HG02970 (cell line): ENCODE measurements at regions not wholly inside any gene's neighbourhood (a gene's known extent, or its start where the extent isn't known, plus 50 kb on each side); places are given as distances from the start of the nearest gene placed in this dataset.

Experiments used
- ATAC-seq: cut with Tn5 transposase; IDR thresholded peaks from one replicate; pipeline ENCODE4 v1.9.1; 2021; ENCODE audit warnings: mild to moderate bottlenecking, moderate library complexity, moderate number of reproducible peaks; ENCODE audit not compliant: unreplicated experiment, low FRiP score

DNA sequence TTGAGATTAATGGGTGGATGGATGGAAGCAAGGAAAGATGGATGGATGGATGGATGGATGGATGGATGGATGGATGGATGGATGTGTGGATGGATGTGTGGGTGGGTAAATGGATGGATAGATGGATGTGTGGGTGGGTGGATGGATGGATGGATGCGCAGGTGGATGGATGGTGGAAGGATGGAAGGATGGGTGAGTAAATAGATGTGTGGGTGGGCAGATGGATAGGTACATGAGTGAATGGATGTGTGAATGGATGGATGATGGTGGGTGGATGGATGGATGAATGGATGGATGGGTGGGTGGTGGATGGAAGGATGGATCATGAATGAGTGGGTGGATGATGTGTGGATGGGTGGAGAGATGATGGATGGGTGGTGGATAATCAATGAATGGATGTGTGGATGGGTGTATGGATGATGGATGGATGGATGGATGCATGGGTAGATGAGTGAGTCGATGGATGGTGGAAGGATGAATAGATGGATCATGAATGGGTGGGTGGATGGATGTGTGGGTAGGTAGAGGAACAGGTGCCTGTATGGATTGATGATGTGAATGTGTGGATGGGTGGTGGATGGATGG lies 375.2 kb downstream of the BRD1 start:
- no peak for ATAC-seq

DNA sequence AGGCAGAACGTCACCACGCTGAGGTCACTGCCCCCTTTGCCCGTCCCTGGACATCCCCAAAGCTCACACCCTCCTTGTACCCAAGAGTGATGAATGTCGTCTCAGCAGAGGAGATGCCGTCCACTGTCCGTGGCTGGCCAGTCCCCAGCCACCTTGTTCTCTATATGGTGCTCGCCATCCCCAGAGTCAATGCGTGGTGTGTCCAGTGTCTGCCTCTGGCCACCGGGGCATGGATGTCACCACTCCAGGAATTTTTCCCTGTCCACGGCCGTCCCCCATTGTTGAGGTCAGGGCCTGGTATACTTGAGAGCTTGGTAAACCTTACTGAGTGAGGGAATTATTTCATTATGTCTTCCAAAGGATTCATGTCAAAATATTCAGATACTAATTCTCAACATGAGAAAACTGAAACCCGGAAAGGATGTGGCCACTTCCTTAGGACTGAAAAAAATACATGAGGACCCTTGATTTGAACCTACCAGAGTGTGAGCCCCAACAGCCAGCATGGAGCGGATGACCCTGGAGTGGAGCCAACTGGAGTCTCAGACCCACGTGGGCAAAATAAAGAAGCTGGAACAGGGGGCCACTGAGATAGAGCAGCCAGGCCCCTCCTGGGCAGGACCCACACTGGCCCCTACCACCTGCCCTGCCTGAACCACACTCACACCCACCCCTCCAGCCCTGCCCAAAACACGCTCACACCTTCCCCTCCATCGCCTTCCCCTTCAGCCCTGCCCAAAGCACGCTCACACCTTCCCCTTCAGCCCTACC lies 376.4 kb downstream of the BRD1 start:
- no peak for ATAC-seq

DNA sequence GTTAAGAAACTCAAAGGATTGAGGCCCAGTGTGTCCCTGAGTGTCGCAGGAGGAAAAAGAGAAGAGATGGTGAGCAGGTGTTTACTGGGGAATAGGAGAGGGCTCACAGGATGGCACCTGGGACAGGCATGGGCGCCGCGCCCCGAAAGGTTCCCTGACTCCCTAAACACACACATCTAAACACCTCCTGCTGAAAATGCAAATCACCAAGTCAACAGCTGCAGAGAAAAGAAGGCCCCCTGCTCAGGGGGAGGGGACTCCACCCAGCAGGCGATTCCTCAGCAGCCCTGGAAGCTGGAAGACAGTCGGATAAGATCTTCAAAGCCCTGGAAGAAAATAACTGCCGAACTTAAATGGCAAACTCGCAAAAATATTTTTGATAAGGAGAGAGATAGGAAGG lies 377.2 kb downstream of the BRD1 start:
- ATAC-seq = no peak

DNA sequence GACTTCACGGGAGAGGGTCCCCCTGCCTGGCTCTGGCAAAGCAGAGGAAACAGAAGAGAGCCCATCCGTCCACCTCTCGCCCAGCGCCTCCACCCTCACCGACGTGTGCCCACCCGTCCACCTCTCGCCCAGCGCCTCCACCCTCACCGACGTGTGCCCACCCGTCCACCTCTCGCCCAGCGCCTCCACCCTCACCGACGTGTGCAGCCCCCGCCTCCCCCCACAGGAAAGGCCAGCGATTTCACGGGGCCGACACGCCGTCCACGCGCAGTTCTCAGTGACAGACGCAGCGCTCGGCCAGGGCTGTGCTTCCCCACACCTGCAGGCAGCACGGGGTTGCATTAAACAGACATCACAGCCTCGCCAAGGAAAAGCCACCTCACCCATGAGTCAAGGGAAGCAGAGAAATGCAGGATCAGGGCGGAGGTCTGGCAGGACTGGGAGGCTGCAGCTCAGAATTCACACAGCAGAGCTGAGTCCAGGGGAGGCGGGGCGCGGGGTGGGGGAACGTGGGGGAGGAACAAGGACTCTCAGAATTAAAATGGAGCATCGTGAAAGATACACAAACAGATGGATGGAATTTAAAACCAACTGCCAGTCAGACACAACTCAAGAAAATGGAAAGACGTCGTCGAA lies 377.7 kb downstream of the BRD1 start:
- ATAC-seq = no peak

DNA sequence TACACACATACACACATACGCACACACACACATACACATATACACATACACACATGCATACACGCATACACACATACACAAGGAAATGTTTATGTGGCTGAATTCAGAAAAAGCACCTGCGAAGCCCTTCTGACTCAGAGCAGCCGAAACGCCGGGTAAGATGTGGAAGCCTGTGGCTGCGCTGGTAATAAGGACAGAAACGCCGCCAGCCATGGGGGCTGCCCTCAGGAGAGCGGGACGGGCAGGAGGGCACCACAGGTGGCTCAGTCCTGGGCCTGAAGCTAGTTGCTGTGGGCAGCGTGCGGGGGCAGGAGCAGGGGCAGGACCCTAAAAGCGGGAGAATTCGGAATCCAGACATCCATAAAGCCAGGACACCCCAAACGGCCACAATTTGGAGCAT lies 378.3 kb downstream of the BRD1 start:
- ATAC-seq = no peak

DNA sequence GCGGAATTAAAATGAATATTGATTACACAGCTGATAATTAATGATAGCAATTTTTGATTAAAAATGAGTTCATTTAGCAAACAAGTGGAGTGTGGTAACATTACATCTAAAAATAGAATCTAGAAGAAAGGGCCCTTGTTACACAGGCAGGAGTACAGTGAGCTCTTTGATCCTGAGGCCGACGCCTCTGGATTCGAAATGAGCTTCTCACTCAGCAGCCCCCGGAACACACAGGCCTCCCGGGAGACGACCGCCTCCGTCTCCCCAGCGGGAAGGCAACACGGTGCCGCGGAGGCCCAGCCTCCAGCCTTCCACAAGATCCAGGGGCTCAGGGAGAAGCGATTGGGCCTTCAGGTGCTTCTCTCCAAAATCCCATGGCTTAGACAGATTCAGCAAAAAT lies 379.1 kb downstream of the BRD1 start:
- ATAC-seq = no peak

DNA sequence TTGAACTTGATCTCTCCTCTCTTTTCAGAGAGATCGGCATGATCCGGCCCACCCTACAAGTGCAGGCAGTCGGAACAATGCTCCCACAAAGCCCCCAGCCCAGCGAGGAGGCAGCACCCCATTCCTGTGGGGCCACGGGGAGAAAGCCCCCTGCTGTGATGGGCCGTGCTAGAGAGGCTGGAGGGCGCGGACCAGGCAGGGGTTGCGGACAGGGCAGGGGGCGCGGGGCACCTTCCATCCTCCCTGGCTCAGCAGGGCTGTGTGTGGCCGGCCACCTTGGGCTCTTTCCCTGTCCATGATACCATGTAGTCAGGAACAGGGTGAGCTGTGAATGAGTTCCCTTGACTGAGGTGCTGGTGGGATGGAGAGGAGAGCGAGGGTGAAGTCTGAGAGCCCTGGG lies 379.8 kb downstream of the BRD1 start:
- no peak for ATAC-seq

DNA sequence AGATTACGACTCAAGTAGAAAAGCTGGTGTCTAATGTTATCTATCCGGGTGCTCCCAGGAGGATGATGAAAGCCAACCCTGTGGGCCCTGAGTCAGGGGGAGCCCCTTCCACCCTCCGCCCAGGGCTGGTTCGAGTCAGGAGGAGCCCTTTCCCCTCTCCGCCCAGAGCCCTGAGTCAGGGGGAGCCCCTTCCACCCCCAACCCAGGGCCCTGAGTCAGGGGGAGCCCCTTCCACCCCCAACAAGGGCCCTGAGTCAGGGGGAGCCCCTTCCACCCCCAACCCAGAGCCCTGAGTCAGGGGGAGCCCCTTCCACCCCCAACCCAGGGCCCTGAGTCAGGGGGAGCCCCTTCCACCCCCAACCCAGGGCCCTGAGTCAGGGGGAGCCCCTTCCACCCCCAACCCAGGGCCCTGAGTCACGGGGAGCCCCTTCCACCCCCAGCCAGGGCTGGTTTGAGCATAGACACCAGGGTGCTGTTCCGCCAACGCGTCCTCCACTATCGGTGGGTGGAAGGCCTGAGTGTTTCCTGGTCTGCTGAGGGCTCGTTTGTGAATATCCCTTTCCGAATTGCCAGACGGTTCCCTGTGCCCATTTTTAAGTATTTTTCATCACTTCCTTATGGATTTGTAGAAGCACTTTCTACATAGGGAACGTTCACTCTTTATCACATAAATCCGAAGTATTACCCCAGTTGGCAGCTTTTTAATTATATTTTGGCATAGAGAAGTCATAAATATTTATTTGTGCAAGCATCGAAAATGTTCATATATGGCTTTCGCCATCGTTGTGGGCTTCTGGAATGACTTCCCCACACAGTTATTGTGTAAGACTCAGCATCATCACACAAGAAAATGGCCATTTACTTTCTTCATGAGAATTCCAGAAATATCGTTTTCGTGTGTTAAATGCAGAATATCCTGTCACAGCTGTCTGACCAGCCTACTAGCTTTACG lies 380.6 kb downstream of the BRD1 start:
- ATAC-seq = no peak

DNA sequence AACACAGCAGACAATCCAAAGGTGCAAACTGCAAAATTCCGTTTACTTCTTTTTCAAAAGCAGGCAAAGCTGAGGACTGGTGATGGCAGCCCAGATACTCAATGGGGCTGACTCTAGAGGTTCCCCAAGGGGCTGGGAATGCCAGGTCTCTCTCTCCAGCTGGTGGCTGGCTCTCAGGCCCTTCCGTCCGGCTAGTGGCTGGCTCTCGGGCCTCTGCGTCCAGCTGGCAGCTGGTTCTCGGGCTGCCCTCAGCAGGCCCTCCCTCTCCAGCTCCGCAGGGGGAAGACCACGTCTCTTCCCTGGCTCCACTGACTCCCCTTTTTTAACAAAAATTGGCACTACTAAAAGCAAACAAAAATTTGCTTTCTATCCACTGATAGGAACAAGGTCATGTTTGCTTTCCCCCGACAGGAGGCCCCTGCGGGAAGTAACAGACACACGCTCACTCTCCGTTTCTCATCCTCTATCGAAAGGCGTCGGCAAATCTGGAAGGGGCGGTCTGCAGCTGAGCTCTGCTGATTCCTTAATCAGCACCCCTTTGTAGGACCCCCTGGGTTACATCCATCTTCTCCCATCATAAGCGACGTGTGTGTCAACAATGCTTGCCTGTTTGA lies 381.4 kb downstream of the BRD1 start:
- no peak for ATAC-seq

DNA sequence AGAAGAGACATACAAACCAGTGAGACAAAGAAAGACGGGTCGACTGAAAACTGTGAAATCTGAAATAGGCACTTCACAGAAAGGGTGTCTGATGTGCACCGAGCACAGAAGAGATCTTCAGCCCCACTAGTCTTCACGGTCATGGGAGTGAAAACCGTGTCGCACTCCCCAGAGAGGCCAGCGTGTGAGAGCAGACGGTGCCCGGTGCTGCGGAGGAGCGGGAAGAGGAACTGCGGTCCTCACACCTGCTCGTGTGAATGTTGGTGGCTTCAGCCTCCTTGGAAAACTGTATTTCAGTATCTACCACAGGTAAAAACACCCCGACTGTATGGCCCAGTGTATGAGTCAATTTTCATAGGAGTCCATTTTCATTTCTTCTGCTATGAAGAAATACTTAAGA lies 382.9 kb downstream of the BRD1 start:
- no peak for ATAC-seq

DNA sequence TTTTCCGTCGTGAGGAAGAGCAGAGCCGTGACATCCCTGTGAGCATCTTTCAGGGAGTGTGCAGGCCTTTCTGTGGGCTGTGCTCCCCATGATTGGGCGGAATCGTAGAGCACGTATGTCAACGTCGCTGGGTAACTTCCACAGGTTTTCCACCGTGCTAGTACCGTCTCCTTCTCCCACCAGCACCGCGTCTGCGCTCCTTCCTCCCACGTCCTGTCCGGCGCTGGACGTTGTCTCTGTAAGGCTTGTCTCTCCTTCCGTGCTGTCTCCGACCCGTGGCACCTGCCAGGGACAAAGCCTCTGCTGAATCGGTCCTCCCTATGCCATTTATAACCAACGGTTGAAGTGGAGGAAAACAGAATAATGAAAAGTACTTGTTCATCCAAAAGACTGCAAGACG lies 386.7 kb downstream of the BRD1 start:
- ATAC-seq = no peak

DNA sequence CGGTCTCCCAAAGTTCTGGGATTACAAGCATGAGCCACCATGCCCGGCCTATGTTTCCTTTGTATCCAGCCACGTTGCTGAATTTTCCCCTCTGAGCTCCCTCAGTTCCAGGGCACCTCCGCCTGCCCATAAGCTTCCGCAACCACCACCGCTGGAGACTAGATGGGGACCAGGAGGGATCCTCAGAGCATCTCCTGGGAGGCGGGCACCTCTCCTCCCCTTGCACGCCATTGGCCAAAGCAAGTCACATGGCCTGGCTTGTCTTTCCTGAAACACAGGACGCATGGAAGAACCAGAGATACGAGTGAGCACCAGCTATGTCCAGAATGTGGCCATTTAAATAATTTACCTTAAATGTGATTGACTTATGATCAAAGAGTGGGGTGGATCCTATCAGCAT lies 388.3 kb downstream of the BRD1 start:
- ATAC-seq = no peak

DNA sequence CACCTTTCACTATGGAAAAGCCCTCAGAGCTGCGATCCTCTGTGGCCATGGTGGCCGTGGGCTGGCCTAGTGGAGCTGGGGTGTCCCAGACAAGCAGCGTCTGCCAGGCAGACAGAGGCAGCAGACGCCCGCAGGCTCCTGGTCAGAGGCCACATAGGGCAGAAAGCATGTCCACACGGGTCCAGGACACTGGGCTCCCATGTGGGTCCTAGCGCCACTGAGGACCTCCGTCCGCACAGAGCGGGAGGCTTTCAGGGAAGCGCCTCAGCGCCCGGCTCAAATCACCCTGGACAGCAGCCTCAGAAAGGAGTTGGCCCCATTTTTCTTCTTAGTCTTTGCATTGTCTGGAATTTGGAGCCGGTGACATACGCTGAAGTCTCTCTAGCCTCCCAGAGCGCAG lies 389.7 kb downstream of the BRD1 start:
- no peak for ATAC-seq

DNA sequence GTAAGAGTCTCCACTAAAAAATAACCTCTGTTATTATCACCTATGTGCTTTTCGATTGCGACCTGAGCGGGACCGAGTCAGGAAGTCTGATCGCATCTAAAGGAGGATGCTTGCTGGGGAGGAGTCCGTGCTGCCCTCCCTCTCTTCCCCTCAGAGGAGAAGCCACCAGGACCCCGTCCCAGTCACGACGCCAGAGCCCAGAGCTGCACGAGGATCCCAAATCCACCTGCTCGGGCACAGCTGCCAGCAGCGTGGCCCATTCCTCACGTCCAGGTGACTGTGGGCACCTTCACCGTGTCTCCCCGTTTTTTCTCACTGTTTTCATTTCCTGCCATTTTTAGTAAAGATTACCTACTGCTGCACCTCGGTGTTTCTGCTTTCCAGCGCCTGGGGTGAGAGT lies 390.3 kb downstream of the BRD1 start:
- no peak for ATAC-seq

DNA sequence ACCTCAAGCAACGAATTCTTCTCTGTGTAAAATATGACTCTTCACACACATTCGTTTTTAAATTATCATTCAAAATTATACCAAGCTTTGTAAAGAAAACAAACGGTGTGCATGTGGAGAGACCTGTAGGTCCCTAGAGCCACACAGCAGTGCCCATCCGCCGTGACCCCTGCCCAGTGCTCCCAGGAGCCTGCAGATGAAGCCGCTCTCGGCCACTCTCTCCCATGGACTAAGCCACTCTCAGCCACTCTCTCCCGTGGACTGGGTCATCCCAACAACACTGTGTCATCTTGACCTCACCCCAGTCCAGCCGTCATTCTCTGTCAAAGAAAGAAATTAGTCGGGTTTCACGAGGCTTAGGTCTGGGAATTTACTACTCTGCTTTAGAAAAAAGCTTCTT lies 391.6 kb downstream of the BRD1 start:
- ATAC-seq = no peak

DNA sequence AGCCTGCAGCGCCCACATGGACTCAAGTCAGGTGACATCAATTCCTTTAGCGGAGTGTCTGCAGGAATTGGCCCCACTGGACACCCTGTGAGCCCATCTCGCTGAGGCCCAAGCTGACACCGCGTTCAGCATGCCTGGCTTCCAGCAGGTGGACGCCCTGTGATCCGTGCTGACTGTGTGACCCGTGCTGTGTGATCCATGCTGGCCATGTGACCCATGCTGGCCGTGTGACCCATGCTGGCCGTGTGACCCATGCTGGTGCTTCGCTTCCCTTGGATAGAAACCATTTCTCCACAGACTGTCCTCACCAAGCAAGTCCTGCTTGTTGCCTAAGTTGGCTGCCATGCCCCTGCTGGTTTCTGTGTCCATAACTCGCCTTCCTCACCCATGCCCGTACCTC lies 392.1 kb downstream of the BRD1 start:
- ATAC-seq = no peak

DNA sequence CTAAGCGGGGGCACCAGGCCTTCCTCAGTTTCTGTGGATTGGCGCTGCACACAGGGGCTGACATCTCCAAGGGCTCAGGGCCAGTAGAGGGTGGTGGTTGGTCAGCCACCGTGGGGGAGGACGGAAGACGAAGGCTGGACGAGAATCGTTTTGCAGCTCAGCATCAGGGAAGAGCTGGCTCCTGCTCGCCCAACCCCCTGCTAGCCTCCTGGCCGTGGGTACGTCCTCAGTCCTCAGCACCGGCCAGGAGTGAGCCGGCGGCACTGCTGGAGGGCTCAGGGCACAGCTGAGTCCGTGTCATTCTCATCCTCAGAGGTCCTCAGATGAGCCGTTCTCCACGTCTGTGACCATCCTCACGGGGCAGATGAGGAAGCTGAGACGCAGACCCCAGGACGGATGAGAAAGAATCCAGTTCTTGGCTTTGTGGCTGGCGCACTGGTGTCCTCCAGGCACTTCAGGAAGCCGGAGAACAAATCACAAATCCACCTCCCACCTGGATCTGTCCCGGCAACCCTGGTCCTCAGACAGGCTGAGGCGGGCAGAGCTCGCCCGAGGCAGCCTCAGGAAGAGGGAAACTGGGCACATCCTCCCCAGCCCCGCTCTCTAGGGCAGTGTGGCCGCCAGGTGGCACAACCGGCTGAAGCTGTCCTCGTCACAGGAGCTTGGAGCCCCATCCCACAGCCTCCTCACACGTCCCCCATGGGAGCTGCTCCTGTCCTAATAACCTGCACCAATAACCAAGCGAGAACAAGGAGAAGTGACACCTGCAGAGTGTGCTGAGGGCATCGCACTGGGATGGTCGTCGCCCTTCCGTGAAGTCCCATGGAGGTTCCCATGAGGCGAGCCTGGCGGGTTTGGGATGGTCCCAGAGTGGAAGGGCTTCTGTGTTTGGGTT lies 393.7 kb downstream of the BRD1 start:
- ATAC-seq = no peak

DNA sequence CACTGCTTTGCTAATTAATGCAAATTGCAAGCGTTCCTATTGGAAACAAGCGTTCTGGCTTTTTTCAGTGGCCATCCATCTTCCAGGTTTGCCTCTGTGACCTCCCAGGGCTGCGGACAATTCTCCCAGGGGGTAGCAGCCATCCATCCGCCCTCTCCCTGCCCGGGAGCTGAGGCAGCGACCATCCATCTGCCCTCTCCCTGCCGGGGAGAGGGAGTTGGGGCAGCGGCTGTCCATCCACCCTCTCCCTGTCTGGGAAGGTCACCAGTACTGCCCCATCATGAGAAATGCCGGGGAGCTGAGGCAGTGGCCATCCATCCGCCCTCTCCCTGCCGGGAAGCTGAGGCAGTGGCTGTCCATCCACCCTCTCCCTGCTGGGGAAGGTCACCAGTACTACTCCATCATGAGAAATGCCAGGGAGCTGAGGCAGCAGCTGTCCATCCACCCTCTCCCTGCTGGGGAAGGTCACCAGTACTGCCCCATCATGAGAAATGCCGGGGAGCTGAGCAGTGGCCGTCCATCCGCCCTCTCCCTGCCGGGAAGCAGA lies 394.7 kb downstream of the BRD1 start:
- no peak for ATAC-seq

DNA sequence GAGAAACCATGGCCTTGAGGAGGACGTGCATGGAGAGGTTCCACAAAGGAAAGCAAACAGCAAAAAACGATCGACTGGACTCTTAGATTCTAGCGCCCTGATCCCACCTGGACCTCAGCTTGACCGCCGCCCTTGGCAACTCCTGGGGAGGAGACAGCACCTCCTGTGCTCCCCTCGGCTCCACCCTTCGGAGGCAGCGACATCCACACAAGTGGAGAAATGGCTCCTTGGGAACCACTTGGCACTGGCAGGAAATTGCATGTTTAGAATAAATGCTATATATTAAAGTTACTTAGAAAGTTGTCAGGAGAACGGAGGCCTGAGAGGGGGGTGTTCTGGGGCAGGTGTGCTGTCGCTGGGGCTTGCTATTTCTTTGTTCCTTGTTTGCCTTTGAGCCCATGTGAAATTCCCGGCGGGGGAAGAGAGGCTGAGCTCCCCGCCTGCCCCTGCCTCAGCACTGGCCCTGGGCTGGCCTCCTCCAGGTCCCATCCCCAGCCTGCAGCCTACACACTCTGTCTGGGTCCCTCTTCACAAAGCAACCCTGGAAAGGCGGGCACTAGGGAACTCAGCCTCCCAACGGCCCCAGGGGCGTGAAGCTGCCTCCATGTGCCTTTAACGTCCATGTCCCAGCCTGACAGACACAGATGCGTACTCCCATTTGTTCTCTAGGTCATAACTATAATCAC lies 395.3 kb downstream of the BRD1 start:
- ATAC-seq = no peak
